ENCODE measurements at regions not wholly inside any gene's neighbourhood (a gene's known extent, or its start where the extent isn't known, plus 50 kb on each side); places are given as distances from the start of the nearest gene placed in this dataset.

GRCh38 chr10:69712342-69712741 lies 82.3 kb downstream of the FAM241B start:
- Histone ChIP-seq H3K27ac (ENCODE audit: low read depth, low read length, poor library complexity, severe bottlenecking) (no peak overlapping the region), H3K4me1 (ENCODE audit: insufficient read depth, low read length, poor library complexity, severe bottlenecking) (no peaks in the 10 kb centered on the region), H3K36me3 (ENCODE audit: insufficient read depth, low read length, poor library complexity, severe bottlenecking) (no peaks in the 10 kb centered on the region), H3K9me3 (ENCODE audit: low read depth, low read length, poor library complexity, severe bottlenecking) (no peaks in the 10 kb centered on the region), H3K4me3 (ENCODE audit: low read depth, low read length, poor library complexity, severe bottlenecking) (no peak overlapping the region), H3K27me3 (replicated peaks; ENCODE audit: insufficient read depth, low read depth, low read length, poor library complexity) (peaks cover 11% of the 10 kb centered on the region)
- POLR2A ChIA-PET (ENCODE audit: low non-redundant PET) = no interaction called here
- TF ChIP-seq CTCF (conservative IDR thresholded peaks at IDR 0.05; ENCODE audit: low read depth, low read length) (no peak), EZH2 (IDR thresholded peaks at IDR 0.05; ENCODE audit: borderline replicate concordance, low read depth, low read length, poor library complexity, severe bottlenecking) (no peak)
- BruUV-seq (replicated peaks) = no TSS peak
- intact Hi-C loops (cut with micrococcal nuclease; ENCODE audit: unreplicated experiment) = no loop called here
- DNase-seq (ENCODE audit: low spot score) = no peak
- CTCF ChIA-PET = no interaction called here

- intact Hi-C loops (cut with micrococcal nuclease; ENCODE audit: unreplicated experiment) = no loop called here
- Histone ChIP-seq H3K27ac (ENCODE audit: low read depth, low read length, poor library complexity, severe bottlenecking) (no peak overlapping the region), H3K4me3 (ENCODE audit: low read depth, low read length, poor library complexity, severe bottlenecking) (no peak overlapping the region), H3K9me3 (ENCODE audit: low read depth, low read length, poor library complexity, severe bottlenecking) (no peaks in the 10 kb centered on the region), H3K4me1 (ENCODE audit: insufficient read depth, low read length, poor library complexity, severe bottlenecking) (no peaks in the 10 kb centered on the region), H3K27me3 (replicated peaks; ENCODE audit: insufficient read depth, low read depth, low read length, poor library complexity) (no peaks in the 10 kb centered on the region), H3K36me3 (ENCODE audit: insufficient read depth, low read length, poor library complexity, severe bottlenecking) (no peaks in the 10 kb centered on the region)
- no peak for DNase-seq (ENCODE audit: low spot score)
- ChIA-PET POLR2A (ENCODE audit: low non-redundant PET) (no interaction called here), CTCF (interaction anchor here (0.6 kb wide), 1 partner anchor 25 kb away, joined by 6 read pairs; no protein-coding TSS in a partner anchor)
- TF ChIP-seq EZH2 (IDR thresholded peaks at IDR 0.05; ENCODE audit: borderline replicate concordance, low read depth, low read length, poor library complexity, severe bottlenecking) (no peak), CTCF (conservative IDR thresholded peaks at IDR 0.05; ENCODE audit: low read depth, low read length) (no peak)
- no TSS peak for BruUV-seq (replicated peaks)
These were observed 84.5 kb downstream of the FAM241B start for GRCh38 chr10:69714572-69714971.

DNA sequence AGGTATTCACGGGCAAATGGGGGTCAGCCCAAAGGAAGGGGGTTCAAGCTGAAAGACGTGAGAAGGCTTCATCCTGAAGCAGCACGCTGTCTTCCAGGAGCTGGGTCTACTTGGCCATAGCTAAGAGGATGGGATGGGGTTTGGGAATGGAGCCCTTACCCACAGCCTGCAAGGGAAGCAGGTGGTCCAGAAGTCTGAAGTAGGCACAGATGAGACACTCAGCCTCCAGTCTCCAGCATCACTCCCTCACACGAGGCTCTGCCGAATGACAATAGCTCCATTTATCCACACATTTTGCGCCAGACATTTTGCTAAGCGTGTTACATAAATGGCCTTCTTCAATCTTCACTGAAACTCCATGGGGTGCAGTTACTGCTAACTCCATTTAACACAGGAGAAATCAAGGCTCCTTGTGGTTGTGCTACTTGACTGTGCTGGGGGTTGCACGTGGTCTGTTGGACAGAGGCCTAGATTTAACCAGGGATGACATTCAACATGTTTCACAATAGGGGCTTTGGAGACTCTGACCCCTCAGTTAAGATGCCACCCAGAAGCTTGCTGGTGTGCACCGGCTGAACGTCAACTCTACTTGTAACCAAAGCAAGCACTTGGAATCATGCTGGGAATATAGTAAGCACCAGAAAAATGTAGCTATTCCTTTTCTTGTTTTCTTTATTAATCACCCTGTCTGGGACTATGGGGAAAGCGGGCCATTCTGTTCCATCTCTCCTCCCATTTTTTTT lies 85.3 kb downstream of the FAM241B start:
- Histone ChIP-seq H3K27ac (ENCODE audit: low read depth, low read length, poor library complexity, severe bottlenecking) (no peak overlapping the region), H3K4me3 (ENCODE audit: low read depth, low read length, poor library complexity, severe bottlenecking) (no peak overlapping the region), H3K4me1 (ENCODE audit: insufficient read depth, low read length, poor library complexity, severe bottlenecking) (no peaks in the 10 kb centered on the region), H3K27me3 (replicated peaks; ENCODE audit: insufficient read depth, low read depth, low read length, poor library complexity) (no peaks in the 10 kb centered on the region), H3K9me3 (ENCODE audit: low read depth, low read length, poor library complexity, severe bottlenecking) (no peaks in the 10 kb centered on the region), H3K36me3 (ENCODE audit: insufficient read depth, low read length, poor library complexity, severe bottlenecking) (no peaks in the 10 kb centered on the region)
- BruUV-seq (replicated peaks) = no TSS peak
- DNase-seq (ENCODE audit: low spot score) = no peak
- CTCF ChIA-PET = interaction anchor here (0.6 kb wide), 1 partner anchor 25 kb away, joined by 6 read pairs; no protein-coding TSS in a partner anchor
- intact Hi-C loops (cut with micrococcal nuclease; ENCODE audit: unreplicated experiment) = loop anchor here (5.0 kb wide), 1 partner anchor 198 kb away; no protein-coding TSS in a partner anchor
- TF ChIP-seq EZH2 (IDR thresholded peaks at IDR 0.05; ENCODE audit: borderline replicate concordance, low read depth, low read length, poor library complexity, severe bottlenecking) = no peak
- TF ChIP-seq CTCF (conservative IDR thresholded peaks at IDR 0.05; ENCODE audit: low read depth, low read length) = no peak
- POLR2A ChIA-PET (ENCODE audit: low non-redundant PET) = no interaction called here
